GM12891 (cell line): ENCODE measurements at regions not wholly inside any gene's neighbourhood (a gene's known extent, or its start where the extent isn't known, plus 50 kb on each side); places are given as distances from the start of the nearest gene placed in this dataset.

ENCODE experiments used
- POLR2A ChIP-seq: IDR thresholded peaks from 2 replicates; pipeline ENCODE4 v1.6.1; 2011; ENCODE audit warnings: low read depth, low read length, control low read depth
- POLR2AphosphoS5 ChIP-seq: IDR thresholded peaks from 2 replicates; pipeline ENCODE4 v1.6.1; 2011; ENCODE audit warnings: low read depth, low read length, control low read depth

DNA sequence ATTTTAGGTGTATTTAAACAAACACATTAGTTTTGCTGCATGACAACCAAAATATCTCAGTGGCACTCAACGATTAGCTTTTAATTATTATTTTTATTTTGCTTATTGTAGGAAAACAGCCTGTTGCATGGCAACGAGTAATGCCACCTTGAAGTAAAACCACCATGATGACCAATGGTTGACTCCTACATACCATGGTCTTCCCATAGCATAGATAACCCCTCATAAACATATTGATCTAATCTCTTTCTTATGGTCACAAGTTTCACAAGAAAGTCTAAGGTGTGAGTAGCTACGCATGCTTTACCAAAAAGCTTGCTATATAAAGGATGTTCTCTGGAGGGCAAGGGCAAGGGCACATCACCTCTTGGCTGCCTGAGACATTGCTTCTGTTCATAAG, 61.5 kb upstream of the PTBP2 start:
- TF ChIP-seq POLR2AphosphoS5 (no peak), POLR2A (no peak)
